GM18508 (cell line): ENCODE measurements at regions not wholly inside any gene's neighbourhood (a gene's known extent, or its start where the extent isn't known, plus 50 kb on each side); places are given as distances from the start of the nearest gene placed in this dataset.

Experiments used
- ATAC-seq: cut with Tn5 transposase; IDR thresholded peaks from one replicate; pipeline ENCODE4 v1.9.1; 2021; ENCODE audit warnings: moderate number of reproducible peaks; ENCODE audit not compliant: insufficient read depth, unreplicated experiment

GRCh38 chr9:7963026-7963425, 163.4 kb upstream of the DMAC1 start:
- ATAC-seq: no peak

DNA sequence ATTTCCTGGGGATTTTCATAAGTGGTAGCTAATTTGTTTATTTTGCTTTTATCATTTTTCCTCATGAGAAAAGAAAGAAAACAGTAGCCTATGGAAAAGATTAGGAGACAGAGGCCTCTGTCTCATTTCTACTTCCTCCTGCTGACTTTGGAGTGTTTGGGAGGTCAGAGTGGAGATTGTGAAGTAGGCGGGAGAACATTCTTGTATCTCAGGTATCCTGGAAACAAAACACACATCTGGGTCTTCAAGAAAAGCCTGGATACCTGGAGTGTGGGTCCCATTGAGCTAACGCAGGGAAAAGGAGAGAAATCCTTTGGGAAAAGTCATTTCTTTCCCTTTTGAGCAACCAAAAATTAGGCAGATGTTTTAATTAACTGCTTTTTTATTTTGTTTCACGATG, 161.5 kb upstream of the DMAC1 start:
- no peak for ATAC-seq

- no peak for ATAC-seq
These were observed 160.9 kb upstream of the DMAC1 start for GRCh38 chr9:7960320-7961050.

- ATAC-seq: no peak
These were observed 158.2 kb upstream of the DMAC1 start for GRCh38 chr9:7957803-7958202.

DNA sequence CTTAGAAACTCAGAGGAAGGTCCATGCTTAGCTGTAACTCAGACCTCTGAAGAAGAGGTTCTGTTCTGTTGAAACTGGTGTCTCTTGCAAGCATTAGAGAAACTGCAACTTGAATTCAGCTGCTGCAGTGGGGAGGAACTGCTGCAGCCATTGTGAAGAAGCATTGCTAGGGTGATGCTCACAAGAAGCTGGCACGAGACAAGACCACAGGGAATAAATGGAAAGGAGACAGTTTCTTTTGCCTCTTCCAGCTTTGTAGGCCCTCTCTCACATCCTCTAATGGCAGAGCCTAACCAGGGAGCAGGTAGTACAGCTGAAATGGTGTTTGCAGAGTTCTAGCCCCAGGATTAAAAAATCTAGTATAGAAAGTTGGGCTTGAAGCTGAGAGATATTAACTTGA, 148.0 kb upstream of the DMAC1 start:
- ATAC-seq: no peak

DNA sequence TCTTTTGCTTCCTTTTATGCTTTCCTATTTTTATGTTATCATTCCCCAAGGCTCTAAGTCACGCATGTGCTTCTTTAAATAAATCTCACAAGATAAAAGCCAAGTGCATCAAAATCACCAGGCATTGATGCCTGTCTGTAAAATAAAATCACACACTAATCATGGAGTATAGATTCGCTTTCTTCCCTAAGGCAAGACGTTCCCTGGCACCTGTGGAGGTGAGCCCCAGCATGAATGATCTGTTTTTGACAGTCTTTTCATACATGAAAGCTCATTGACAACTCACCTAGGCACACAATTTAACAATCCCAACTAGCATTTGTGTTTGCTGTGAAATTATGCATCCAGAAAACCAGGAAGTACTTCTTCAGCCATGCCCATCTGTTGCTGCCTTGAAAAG, 146.9 kb upstream of the DMAC1 start:
- no peak for ATAC-seq

GRCh38 chr9:7944572-7944971, 145.0 kb upstream of the DMAC1 start:
- no peak for ATAC-seq

DNA sequence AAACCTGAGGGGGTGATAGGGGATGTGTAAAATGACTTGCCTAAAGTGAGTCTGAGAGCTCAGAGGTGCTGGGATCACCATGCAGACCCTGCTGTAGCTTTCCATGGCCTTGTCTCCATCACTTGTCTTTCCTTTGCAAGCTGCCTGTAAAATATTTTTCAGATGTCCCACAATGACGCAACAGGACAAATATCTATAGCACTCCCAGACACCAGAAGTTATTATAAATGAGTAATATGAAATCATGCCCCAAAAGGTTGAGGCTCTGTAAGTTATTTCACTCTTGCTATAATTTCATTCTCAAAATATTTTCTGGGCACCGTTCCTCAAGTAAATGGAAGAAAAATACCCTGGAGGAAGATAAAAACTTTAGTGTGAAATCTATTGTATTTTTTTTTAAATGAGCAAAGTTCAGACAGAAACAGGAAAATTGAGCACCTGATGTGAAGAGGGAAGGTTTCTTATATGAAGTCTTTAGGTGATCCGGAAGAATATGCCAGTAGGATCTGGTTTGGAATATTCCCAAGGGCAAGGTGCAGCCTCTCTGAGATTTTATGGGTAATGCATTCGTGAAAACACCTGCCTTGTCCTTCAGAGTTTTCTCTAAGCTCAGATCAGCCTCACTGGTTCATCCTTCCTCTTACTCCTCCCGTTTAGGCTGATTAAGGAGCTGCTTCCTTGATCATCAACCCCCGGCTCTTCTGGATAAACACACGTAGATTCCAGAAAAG, 138.3 kb upstream of the DMAC1 start:
- no peak for ATAC-seq

DNA sequence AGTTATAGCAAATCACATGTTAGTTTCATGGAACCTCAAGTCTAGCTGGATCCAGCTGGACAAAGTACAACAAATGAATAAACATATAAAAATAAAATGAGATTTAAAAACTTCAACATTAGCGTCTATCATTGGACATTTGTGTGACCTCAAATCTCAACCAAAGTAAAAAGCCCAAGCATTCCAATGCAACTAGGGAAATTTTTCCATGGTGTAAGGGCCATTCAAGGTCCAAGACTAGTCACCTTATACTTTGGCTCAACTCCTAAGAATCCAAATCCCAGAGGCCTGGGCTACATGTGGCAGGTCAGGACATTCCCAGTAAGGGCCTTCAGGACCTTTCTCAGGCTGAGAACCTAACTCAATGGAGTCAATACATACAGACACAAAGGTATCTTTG, 137.4 kb upstream of the DMAC1 start:
- no peak for ATAC-seq

DNA sequence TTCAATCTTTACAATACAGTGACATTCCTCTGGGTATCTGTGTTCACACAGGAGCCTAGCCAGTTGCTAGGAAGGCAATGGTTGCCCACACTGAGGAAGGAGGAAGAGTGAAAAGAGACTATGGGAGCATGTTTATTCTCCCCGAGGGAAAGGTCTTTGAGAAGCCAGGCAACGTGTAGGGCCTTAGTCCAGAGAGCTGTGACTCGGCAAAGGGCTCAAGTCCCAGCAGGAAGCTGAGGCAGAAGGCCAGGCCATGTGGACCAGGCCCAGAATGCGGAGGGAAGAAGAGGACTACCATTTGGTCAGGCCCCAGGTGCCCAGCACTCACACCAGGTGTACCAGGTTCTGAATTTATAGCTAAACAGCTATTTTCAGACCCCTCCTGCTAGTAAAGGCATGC, 136.6 kb upstream of the DMAC1 start:
- ATAC-seq: no peak

DNA sequence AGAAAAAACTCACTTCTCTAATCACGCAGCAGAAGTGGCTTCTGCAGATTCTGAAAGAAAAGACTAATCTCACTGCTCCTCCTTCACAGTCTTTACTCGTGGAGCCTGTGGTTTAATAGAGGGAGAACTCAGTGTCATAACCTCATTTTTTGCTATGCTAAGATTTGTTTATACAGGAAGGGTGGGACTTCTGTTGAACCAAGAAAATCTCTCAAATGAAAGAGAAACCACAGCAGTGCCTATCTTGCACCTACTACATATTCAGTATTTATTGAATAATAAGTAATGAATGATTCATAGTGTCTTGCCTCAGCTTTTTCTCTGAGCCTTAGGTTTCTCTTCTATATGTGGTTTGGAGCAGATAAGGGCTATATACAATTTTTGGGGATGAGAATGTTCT, 136.1 kb upstream of the DMAC1 start:
- ATAC-seq: no peak

- ATAC-seq: no peak
These were observed 133.2 kb upstream of the DMAC1 start for GRCh38 chr9:7932767-7933166.

DNA sequence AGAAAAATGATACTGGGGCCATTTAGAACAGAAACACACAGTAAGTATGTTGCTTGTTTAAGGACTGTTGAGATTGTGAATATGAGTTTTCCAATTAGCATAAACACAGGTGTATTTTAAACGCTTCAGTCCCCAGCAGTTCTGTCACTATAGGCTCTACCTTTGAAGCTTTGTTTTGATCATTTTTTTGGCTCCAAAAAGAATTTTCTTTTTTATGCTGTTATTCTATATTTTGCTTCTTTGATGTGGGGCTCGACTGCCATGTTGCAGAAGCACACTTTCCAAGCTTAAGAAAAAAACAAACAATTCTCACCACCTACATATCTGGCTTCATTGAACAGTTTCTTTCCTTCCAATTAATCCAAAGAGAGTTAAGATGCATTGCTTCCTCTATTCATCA, 131.0 kb upstream of the DMAC1 start:
- no peak for ATAC-seq

GRCh38 chr9:7921545-7922197, 122.1 kb upstream of the DMAC1 start:
- no peak for ATAC-seq

GRCh38 chr9:7912037-7912535, 112.5 kb upstream of the DMAC1 start:
- no peak for ATAC-seq

DNA sequence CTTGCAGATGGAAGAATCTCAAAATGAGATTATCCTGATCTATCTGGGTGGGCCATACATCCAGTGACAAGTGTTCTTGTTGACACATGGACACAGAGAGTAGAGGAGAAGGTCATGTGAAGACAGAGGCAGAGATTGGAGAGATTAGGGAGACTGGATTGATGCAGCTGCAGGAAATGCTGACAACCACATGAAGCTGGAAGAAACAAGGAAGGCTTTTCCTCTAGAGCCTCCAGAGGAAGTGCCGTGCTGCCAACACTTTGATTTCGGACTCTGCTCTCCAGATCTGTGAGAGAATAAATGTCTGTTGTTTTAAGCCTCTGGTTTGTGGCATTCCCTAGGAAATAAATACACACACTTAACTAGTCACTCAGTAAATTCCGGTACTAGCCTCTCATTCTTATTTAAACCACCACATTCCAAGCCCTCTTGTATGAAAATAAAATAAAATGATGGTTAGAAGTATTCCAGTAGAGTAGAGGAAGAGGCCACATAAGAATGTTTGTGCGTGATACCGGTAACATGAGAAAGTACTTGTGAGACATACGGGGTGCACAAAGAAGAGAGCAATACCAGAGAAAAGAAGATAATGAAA, 110.9 kb upstream of the DMAC1 start:
- no peak for ATAC-seq

DNA sequence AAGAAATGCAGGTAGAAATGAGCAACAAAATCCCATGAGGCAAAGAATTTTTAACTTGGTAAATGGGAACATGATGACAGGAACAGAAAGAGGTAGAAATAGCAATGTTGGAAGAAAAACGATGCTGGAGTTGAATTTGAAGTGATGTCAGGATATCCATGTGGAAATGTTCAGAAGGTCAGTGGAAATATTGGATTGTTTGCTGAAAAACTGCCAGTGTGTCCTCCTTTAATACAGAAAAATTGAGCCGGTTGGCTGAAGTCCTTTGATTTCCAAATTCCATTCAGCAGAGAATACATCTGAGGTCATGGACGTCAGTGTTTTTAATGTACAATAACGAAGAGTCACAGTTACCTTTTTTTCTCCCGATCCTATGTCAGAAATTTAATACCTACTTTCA, 110.0 kb upstream of the DMAC1 start:
- no peak for ATAC-seq

- no peak for ATAC-seq
These were observed 108.2 kb upstream of the DMAC1 start for GRCh38 chr9:7907551-7908337.

GRCh38 chr9:7906783-7907550, 107.4 kb upstream of the DMAC1 start:
- no peak for ATAC-seq
